Endodermal cell (in vitro differentiated cells): ENCODE measurements at regions not wholly inside any gene's neighbourhood (a gene's known extent, or its start where the extent isn't known, plus 50 kb on each side); places are given as distances from the start of the nearest gene placed in this dataset.
"Not testable (repeated sequence)": the region's sequence is repeated elsewhere in the genome, so short reads cannot be mapped to it uniquely, and the experiment has no call there.

Experiments used
- DNase-seq: peaks from one replicate; pipeline ENCODE4 v3.0.0-alpha.2; 2017
- H3K27ac ChIP-seq: 2 replicates; pipeline ENCODE4 v1.5.1; 2013; ENCODE audit warnings: mild to moderate bottlenecking, low read depth, low read length, moderate library complexity
- H3K27me3 ChIP-seq: 2 replicates; pipeline ENCODE4 v1.6.1; 2013; ENCODE audit warnings: mild to moderate bottlenecking, low read length, moderate library complexity; ENCODE audit not compliant: insufficient read depth, control insufficient read depth, poor library complexity, severe bottlenecking
- H3K36me3 ChIP-seq: 2 replicates; pipeline ENCODE4 v1.7.0; 2013; ENCODE audit warnings: mild to moderate bottlenecking, low read length, moderate library complexity; ENCODE audit not compliant: control insufficient read depth, insufficient read depth
- H3K4me1 ChIP-seq: one replicate; pipeline ENCODE4 v1.7.0; 2013; ENCODE audit warnings: low read length; ENCODE audit not compliant: control insufficient read depth, insufficient read depth
- H3K4me3 ChIP-seq: 2 replicates; pipeline ENCODE4 v1.5.1; 2013; ENCODE audit warnings: mild to moderate bottlenecking, low read length, moderate library complexity
- H3K9ac ChIP-seq: 2 replicates; pipeline ENCODE4 v1.6.1; 2013; ENCODE audit warnings: mild to moderate bottlenecking, low read length, moderate library complexity; ENCODE audit not compliant: poor library complexity, severe bottlenecking; ENCODE audit errors: extremely low read depth
- H3K9me3 ChIP-seq: 2 replicates; pipeline ENCODE4 v1.6.1; 2013; ENCODE audit warnings: mild to moderate bottlenecking, low read length, moderate library complexity; ENCODE audit not compliant: control insufficient read depth
- H3K27ac Mint-ChIP-seq: 2 replicates; pipeline ENCODE4 v1.8.0; 2020; ENCODE audit warnings: mixed read lengths
- H3K27me3 Mint-ChIP-seq: 2 replicates; pipeline ENCODE4 v1.8.0; 2021; ENCODE audit warnings: mild to moderate bottlenecking, mixed read lengths; ENCODE audit not compliant: insufficient read depth
- H3K36me3 Mint-ChIP-seq: 2 replicates; pipeline ENCODE4 v1.8.0; 2020; ENCODE audit warnings: low read depth, mixed read lengths
- H3K4me1 Mint-ChIP-seq: 2 replicates; pipeline ENCODE4 v1.8.0; 2020; ENCODE audit warnings: mixed read lengths
- H3K4me3 Mint-ChIP-seq: 2 replicates; pipeline ENCODE4 v1.8.0; 2020; ENCODE audit warnings: mild to moderate bottlenecking, moderate library complexity, mixed read lengths
- H3K9me3 Mint-ChIP-seq: 2 replicates; pipeline ENCODE4 v1.8.0; 2020; ENCODE audit warnings: mild to moderate bottlenecking, mixed read lengths
- WGBS, 2 experiments: methylation state at CpG; one replicate each; pipeline versions ENCODE4 v1.1.5 to v1.1.7; 2013; ENCODE audit warnings: missing lambda C conversion rate in 2 of 2, mixed read lengths in 1 of 2; ENCODE audit not compliant: insufficient coverage in 1 of 2, insufficient read length in 1 of 2; 5-methylcytosine and 5-hydroxymethylcytosine counted together
- TF ChIP-seq, protein P1 (sequence below): fragments of 200-600 bp; sonication (generic); conservative IDR thresholded peaks from 2 replicates; pipeline ENCODE4 v1.5.0; 2021; ENCODE audit warnings: antibody characterized with exemption, mild to moderate bottlenecking

DNA sequence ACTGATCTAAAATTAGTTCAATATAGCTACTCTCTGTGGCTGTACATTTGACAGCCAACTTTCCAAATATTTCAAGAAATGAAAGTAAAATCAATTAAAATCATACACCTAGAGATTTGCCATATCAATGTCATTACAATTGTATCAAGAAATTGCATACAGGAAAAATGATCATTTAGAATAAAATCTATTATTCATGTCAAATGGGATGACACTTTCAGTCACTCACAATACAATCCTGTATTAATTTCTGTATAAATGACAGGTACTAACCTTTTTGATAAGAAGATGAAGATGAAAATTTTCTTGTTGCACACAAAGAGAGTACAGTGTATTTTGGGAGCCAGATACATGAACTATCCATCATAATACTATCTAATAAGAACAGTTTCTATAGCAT, 1588.9 kb upstream of the PRMT6 start:
- Histone ChIP-seq H3K9ac (no peak overlapping the region), H3K27ac (no peak overlapping the region), H3K9me3 (no peaks in the 10 kb centered on the region), H3K36me3 (no peaks in the 10 kb centered on the region), H3K4me1 (no peaks in the 10 kb centered on the region), H3K4me3 (no peak overlapping the region), H3K27me3 (no peaks in the 10 kb centered on the region)
- DNase-seq = no peak
- Mint-ChIP-seq H3K27ac (no peak overlapping the region), H3K4me1 (no peaks in the 10 kb centered on the region), H3K36me3 (no peaks in the 10 kb centered on the region), H3K4me3 (no peak overlapping the region), H3K9me3 (no peaks in the 10 kb centered on the region), H3K27me3 (no peaks in the 10 kb centered on the region)
- TF ChIP-seq, protein P1, sequence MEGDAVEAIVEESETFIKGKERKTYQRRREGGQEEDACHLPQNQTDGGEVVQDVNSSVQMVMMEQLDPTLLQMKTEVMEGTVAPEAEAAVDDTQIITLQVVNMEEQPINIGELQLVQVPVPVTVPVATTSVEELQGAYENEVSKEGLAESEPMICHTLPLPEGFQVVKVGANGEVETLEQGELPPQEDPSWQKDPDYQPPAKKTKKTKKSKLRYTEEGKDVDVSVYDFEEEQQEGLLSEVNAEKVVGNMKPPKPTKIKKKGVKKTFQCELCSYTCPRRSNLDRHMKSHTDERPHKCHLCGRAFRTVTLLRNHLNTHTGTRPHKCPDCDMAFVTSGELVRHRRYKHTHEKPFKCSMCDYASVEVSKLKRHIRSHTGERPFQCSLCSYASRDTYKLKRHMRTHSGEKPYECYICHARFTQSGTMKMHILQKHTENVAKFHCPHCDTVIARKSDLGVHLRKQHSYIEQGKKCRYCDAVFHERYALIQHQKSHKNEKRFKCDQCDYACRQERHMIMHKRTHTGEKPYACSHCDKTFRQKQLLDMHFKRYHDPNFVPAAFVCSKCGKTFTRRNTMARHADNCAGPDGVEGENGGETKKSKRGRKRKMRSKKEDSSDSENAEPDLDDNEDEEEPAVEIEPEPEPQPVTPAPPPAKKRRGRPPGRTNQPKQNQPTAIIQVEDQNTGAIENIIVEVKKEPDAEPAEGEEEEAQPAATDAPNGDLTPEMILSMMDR = no peak

DNA sequence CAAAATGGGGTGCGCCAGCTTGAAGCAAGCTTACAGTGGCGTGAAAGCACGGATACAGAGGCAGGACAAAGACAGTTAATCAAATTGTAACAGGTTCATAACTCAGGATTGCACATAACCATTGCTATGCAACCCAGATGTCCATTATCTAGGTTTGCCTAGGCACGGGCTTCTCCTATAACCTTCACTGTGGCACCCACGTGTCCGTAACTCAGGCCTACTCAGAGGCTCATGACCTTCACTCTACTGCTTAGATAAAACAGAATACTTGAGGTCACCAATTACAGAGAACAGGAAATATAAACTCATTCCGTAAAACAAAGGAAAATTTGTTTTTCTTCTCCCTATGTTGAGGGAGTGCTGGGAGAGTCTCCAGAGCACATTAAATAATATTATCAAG, 1585.9 kb upstream of the PRMT6 start:
- H3K4me1 Mint-ChIP-seq, DNase-seq, H3K4me3 Mint-ChIP-seq, H3K9me3 ChIP-seq, H3K9ac ChIP-seq, H3K36me3 Mint-ChIP-seq, H3K27me3 Mint-ChIP-seq, H3K27ac ChIP-seq, H3K4me3 ChIP-seq, H3K36me3 ChIP-seq, H3K4me1 ChIP-seq, H3K27ac Mint-ChIP-seq, H3K9me3 Mint-ChIP-seq, H3K27me3 ChIP-seq: not testable (repeated sequence)
- 95 to 96% methylated on average over 6 to 7 of the region's 7 CpGs for WGBS, 2 experiments

- TF ChIP-seq, protein P1 = no peak
- Mint-ChIP-seq H3K27me3 (no peaks in the 10 kb centered on the region), H3K9me3 (no peaks in the 10 kb centered on the region), H3K36me3 (no peaks in the 10 kb centered on the region), H3K27ac (no peak overlapping the region), H3K4me1 (no peaks in the 10 kb centered on the region), H3K4me3 (no peak overlapping the region)
- H3K9ac ChIP-seq = no peak overlapping the region
- H3K4me3 ChIP-seq = no peak overlapping the region
- DNase-seq = no peak
- no peaks in the 10 kb centered on the region for H3K27me3 ChIP-seq
- H3K9me3 ChIP-seq = no peaks in the 10 kb centered on the region
- no peaks in the 10 kb centered on the region for H3K4me1 ChIP-seq
- H3K36me3 ChIP-seq = no peaks in the 10 kb centered on the region
- H3K27ac ChIP-seq = no peak overlapping the region
Measured at GRCh38 chr1:105483436-105483835, 1573.0 kb upstream of the PRMT6 start.

DNA sequence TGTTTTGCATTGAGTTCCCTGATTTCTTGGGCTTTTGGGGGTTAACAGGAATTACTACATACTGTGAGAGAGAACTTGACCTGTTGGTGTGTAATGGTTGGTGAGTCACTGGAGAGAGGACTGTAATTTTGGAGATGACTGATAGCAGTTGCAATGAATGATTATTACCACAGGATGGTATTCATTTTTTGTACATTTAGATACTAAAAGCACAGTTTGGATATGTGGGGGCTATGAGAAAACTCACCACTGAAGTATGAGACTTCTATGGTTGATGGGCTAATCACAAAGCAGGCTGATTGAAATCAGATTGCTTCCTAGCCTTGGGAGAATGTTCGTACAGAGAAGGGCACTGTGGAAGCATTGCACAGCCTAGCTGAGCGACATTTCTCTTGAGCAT, 1571.3 kb upstream of the PRMT6 start:
- TF ChIP-seq, protein P1 = no peak
- H3K36me3 Mint-ChIP-seq = no peaks in the 10 kb centered on the region
- no peaks in the 10 kb centered on the region for H3K4me1 ChIP-seq
- H3K9ac ChIP-seq = no peak overlapping the region
- H3K9me3 Mint-ChIP-seq = peaks cover 3% of the 10 kb centered on the region
- H3K4me3 ChIP-seq = no peak overlapping the region
- no peak for DNase-seq
- H3K27me3 ChIP-seq = no peaks in the 10 kb centered on the region
- no peaks in the 10 kb centered on the region for H3K36me3 ChIP-seq
- WGBS, 2 experiments = 83 to 94% methylated on average over 1 to 2 of the region's 2 CpGs
- H3K27me3 Mint-ChIP-seq = no peaks in the 10 kb centered on the region
- H3K27ac ChIP-seq = no peak overlapping the region
- H3K27ac Mint-ChIP-seq = no peak overlapping the region
- H3K4me1 Mint-ChIP-seq = no peaks in the 10 kb centered on the region
- no peak overlapping the region for H3K4me3 Mint-ChIP-seq
- H3K9me3 ChIP-seq = no peaks in the 10 kb centered on the region
